HepG2 (cell line): ENCODE measurements at regions not wholly inside any gene's neighbourhood (a gene's known extent, or its start where the extent isn't known, plus 50 kb on each side); places are given as distances from the start of the nearest gene placed in this dataset.

ENCODE experiments used
- ATAC-seq: fragments of 200-7000 bp; cut with Tn5 transposase; 3 replicates; pipeline ENCODE4 v1.9.1; 2020; ENCODE audit warnings: mild to moderate bottlenecking, moderate library complexity
- BruUV-seq: library from RNA; stranded (reverse); fragments of 400-500 nt; replicated peaks from 2 replicates; lab custom pipeline; 2021; lab: Mats Ljungman, UMichigan
- CTCF ChIA-PET: fragments of 300-600 bp; formaldehyde crosslinking; extraction: SDS; loops from one replicate; lab custom pipeline; 2021; ENCODE audit warnings: low total read pairs, inconsistent platforms, low intra/inter-chr PET ratio; lab: Yijun Ruan, JAX
- POLR2A ChIA-PET: fragments of 350-600 bp; sonication (Branson Sonifier 250); formaldehyde crosslinking; loops from one replicate; lab custom pipeline; 2020; ENCODE audit warnings: antibody characterized with exemption, inconsistent platforms; lab: Yijun Ruan, JAX
- DNase-seq: peaks from one replicate; pipeline ENCODE4 v3.0.0-alpha.2; 2015; ENCODE audit warnings: low spot score
- FAIRE-seq: peaks from 3 replicates; lab custom pipeline; 2011; peaks lifted over from hg19 to GRCh38; lab: Jason Lieb, UNC
- H2AFZ ChIP-seq: one replicate; pipeline ENCODE4 v1.6.1; 2011; ENCODE audit warnings: low read length, inconsistent platforms
- H3K27ac ChIP-seq: fragments of 300-600 bp; 3 replicates; pipeline ENCODE4 v1.8.0; 2011; ENCODE audit warnings: mixed run types, mild to moderate bottlenecking, mixed read lengths, low read length, inconsistent platforms; ENCODE audit not compliant: insufficient read depth; ENCODE audit errors: extremely low read length
- H3K27me3 ChIP-seq, 2 experiments: fragments of 200-600 bp in 1 of 2; 2 replicates in 1 of 2; 3 replicates in 1 of 2; pipeline versions ENCODE4 v1.6.0 to v1.8.0; 2011; ENCODE audit warnings: low read length in 2 of 2, mild to moderate bottlenecking in 2 of 2, moderate library complexity in 2 of 2, inconsistent platforms in 1 of 2; ENCODE audit not compliant: insufficient read depth in 2 of 2, control insufficient read depth in 1 of 2
- H3K36me3 ChIP-seq, 2 experiments: fragments of 200-600 bp in 1 of 2; replicated peaks in 1 of 2; 2 replicates in 1 of 2; 3 replicates in 1 of 2; pipeline versions ENCODE4 v1.5.1 to v1.8.0; 2011; ENCODE audit warnings: low read length in 2 of 2, inconsistent platforms in 1 of 2; ENCODE audit not compliant: insufficient read depth in 2 of 2, control insufficient read depth in 1 of 2
- H3K4me1 ChIP-seq: 2 replicates; pipeline ENCODE4 v1.5.1; 2012; ENCODE audit warnings: low read length, inconsistent platforms; ENCODE audit not compliant: insufficient read depth
- H3K4me2 ChIP-seq: 2 replicates; pipeline ENCODE4 v1.6.0; 2011; ENCODE audit warnings: low read depth, low read length, inconsistent platforms
- H3K4me3 ChIP-seq, 3 experiments: fragments of 200-600 bp in 1 of 3; sonication (generic), shearing (Covaris generic) in 1 of 3; replicated peaks in 1 of 3; 2 replicates each; pipeline ENCODE4 v1.5.1; 2011 to 2016; ENCODE audit warnings: low read length in 3 of 3, inconsistent platforms in 2 of 3, low read depth in 2 of 3, mild to moderate bottlenecking in 2 of 3, control low read depth in 1 of 3, mixed read lengths in 1 of 3; ENCODE audit not compliant: insufficient read depth in 1 of 3
- H3K79me2 ChIP-seq: one replicate; pipeline ENCODE4 v1.6.1; 2011; ENCODE audit warnings: low read length, inconsistent platforms; ENCODE audit not compliant: insufficient read depth
- H3K9ac ChIP-seq: 2 replicates; pipeline ENCODE4 v1.6.0; 2011; ENCODE audit warnings: mild to moderate bottlenecking, low read depth, low read length, inconsistent platforms; ENCODE audit not compliant: insufficient read depth
- H3K9me3 ChIP-seq: 2 replicates; pipeline ENCODE4 v1.5.1; 2012; ENCODE audit warnings: mild to moderate bottlenecking, low read length
- H4K20me1 ChIP-seq: 2 replicates; pipeline ENCODE4 v1.6.0; 2011; ENCODE audit warnings: inconsistent platforms, mild to moderate bottlenecking, low read length, moderate library complexity; ENCODE audit not compliant: insufficient read depth
- ATF1 ChIP-seq: IDR thresholded peaks from 2 replicates; pipeline ENCODE4 v1.6.1; 2016; ENCODE audit warnings: mild to moderate bottlenecking, control low read depth
- CERS6 ChIP-seq: sonication (generic); formaldehyde crosslinking; IDR thresholded peaks from 2 replicates; pipeline ENCODE4 v1.5.0; 2020; ENCODE audit warnings: missing genetic modification reagents
- CREM ChIP-seq, 2 experiments: sonication (generic) in 1 of 2; formaldehyde crosslinking in 1 of 2; IDR thresholded peaks; 2 replicates each; pipeline versions ENCODE4 v1.4.0 to v1.6.1; 2016 to 2020; ENCODE audit warnings: antibody characterized with exemption in 1 of 2, mild to moderate bottlenecking in 1 of 2, missing genetic modification reagents in 1 of 2
- FOXP1 ChIP-seq, 2 experiments: fragments of 450-650 bp in 1 of 2; IDR thresholded peaks; 2 replicates each; pipeline ENCODE4 v1.6.1; 2017 to 2018; ENCODE audit warnings: antibody characterized with exemption in 1 of 2
- GLI4 ChIP-seq: sonication (generic); formaldehyde crosslinking; IDR thresholded peaks from 2 replicates; pipeline ENCODE4 v1.5.1; 2020; ENCODE audit warnings: missing genetic modification reagents, mild to moderate bottlenecking, moderate library complexity, borderline replicate concordance
- HOMEZ ChIP-seq: IDR thresholded peaks from 2 replicates; pipeline ENCODE4 v1.6.1; 2016; ENCODE audit warnings: low read depth
- JUN ChIP-seq: sonication (generic); formaldehyde crosslinking; IDR thresholded peaks from 2 replicates; pipeline ENCODE4 v1.4.0; 2020; ENCODE audit warnings: mild to moderate bottlenecking, missing genetic modification reagents
- KMT2B ChIP-seq: IDR thresholded peaks from 2 replicates; pipeline ENCODE4 v1.6.1; 2016; ENCODE audit warnings: missing genetic modification reagents, missing compliant biosample characterization
- RBAK ChIP-seq: sonication (generic); formaldehyde crosslinking; IDR thresholded peaks from 2 replicates; pipeline ENCODE4 v1.5.1; 2020; ENCODE audit warnings: mild to moderate bottlenecking, missing genetic modification reagents
- RNF2 ChIP-seq: fragments of 450-650 bp; conservative IDR thresholded peaks from 2 replicates; pipeline ENCODE4 v1.6.1; 2016; ENCODE audit warnings: low read depth
- SAP130 ChIP-seq: IDR thresholded peaks from 2 replicates; pipeline ENCODE4 v1.6.1; 2016; ENCODE audit warnings: low read depth
- SNRNP70 ChIP-seq: fragments of 200-400 bp; formaldehyde crosslinking; IDR thresholded peaks from 2 replicates; pipeline ENCODE4 v1.6.1; 2017; ENCODE audit warnings: mild to moderate bottlenecking, low read depth, low read length, moderate library complexity
- TFE3 ChIP-seq: IDR thresholded peaks from 2 replicates; pipeline ENCODE4 v1.6.1; 2016
- ZBTB34 ChIP-seq: sonication (generic); formaldehyde crosslinking; IDR thresholded peaks from 2 replicates; pipeline ENCODE4 v1.8.0; 2022; ENCODE audit warnings: mild to moderate bottlenecking, missing genetic modification reagents
- ZFP41 ChIP-seq: sonication (generic); formaldehyde crosslinking; IDR thresholded peaks from 2 replicates; pipeline ENCODE4 v1.4.0; 2020; ENCODE audit warnings: mild to moderate bottlenecking, missing genetic modification reagents, borderline replicate concordance
- ZKSCAN5 ChIP-seq: sonication (generic); formaldehyde crosslinking; IDR thresholded peaks from 2 replicates; pipeline ENCODE4 v1.5.1; 2020; ENCODE audit warnings: mild to moderate bottlenecking, missing genetic modification reagents
- ZNF329 ChIP-seq: sonication (generic); formaldehyde crosslinking; IDR thresholded peaks from 2 replicates; pipeline ENCODE4 v1.9.0; 2021; ENCODE audit warnings: low read depth, mild to moderate bottlenecking, missing genetic modification reagents
- ZNF629 ChIP-seq: sonication (generic); formaldehyde crosslinking; conservative IDR thresholded peaks from 2 replicates; pipeline ENCODE4 v1.5.0; 2020; ENCODE audit warnings: missing genetic modification reagents
- ZNF720 ChIP-seq: sonication (generic); formaldehyde crosslinking; IDR thresholded peaks from 2 replicates; pipeline ENCODE4 v1.4.0; 2020; ENCODE audit warnings: missing genetic modification reagents
- WGBS: methylation state at CpG from one replicate; pipeline ENCODE4 v1.1.6; 2017; ENCODE audit warnings: low lambda C conversion rate; 5-methylcytosine and 5-hydroxymethylcytosine counted together
- in situ Hi-C: cut with HindIII; loops from 2 replicates; pipeline ENCODE4 v1.10.0; 2017; ENCODE audit warnings: low pct_unique_long_range_greater_than_20kb; ENCODE audit not compliant: extremely low pct_ligation_motif_present
- intact Hi-C: fragments of 100-400 bp; cut with micrococcal nuclease; formaldehyde crosslinking; loops from one replicate; pipeline ENCODE4 v1.10.0; 2022; ENCODE audit not compliant: unreplicated experiment

- peak overlapping the region in 1 of 3 experiments; percentile 11; a peak in 1 of 6 replicates for H3K4me3 ChIP-seq
- ATAC-seq (peak; percentile 98), FAIRE-seq (peak; percentile 72), DNase-seq (peak; percentile 76)
- no peaks in the 10 kb centered on the region for H3K36me3 ChIP-seq
- H3K79me2 ChIP-seq = no peaks in the 10 kb centered on the region
- no peak overlapping the region; the same call in 1 of the 2 replicates for H3K9ac ChIP-seq
- intact Hi-C loops (no loop called here), in situ Hi-C loops (no loop called here)
- H3K27me3 ChIP-seq = no peaks in the 10 kb centered on the region
- ChIA-PET CTCF (no interaction called here), POLR2A (interaction anchor here (1.0 to 3.6 kb wide), 6 partner anchors 11 to 58 kb away, joined by 3 to 39 read pairs (median 4); no protein-coding TSS in a partner anchor)
- H2AFZ ChIP-seq = peak overlapping the region; percentile 18
- H3K27ac ChIP-seq = no peak overlapping the region
- BruUV-seq = no TSS peak
- 23% methylated on average over 7 of the region's 7 CpGs for WGBS
- no peaks in the 10 kb centered on the region for H4K20me1 ChIP-seq
- H3K9me3 ChIP-seq = no peaks in the 10 kb centered on the region
- peaks cover 53% of the 10 kb centered on the region for H3K4me1 ChIP-seq
- peak overlapping the region; percentile 41 for H3K4me2 ChIP-seq
- peak; percentile 32; the same call in 1 of the 2 replicates for TF ChIP-seq ZNF629 (CRISPR knock-in tag)
- TF ChIP-seq FOXP1 (IDR thresholded peaks at IDR 0.05) = no peak
- TF ChIP-seq FOXP1 (CRISPR knock-in tag; IDR thresholded peaks at IDR 0.05) = 0 out of 2 replicates have a peak, but pooled peaks have one; percentile 40
- peak; percentile 71 for TF ChIP-seq HOMEZ (CRISPR knock-in tag)
- no peak for TF ChIP-seq SNRNP70
- 0 out of 2 replicates have a peak, but pooled peaks have one; percentile 25 for TF ChIP-seq ZBTB34 (CRISPR knock-in tag)
- no peak for TF ChIP-seq KMT2B
- no peak for TF ChIP-seq ZNF720 (CRISPR knock-in tag)
- TF ChIP-seq CREM (IDR thresholded peaks at IDR 0.05) = no peak
- no peak for TF ChIP-seq CREM (CRISPR knock-in tag; IDR thresholded peaks at IDR 0.05)
- no peak for TF ChIP-seq JUN
- TF ChIP-seq GLI4 (CRISPR knock-in tag) = no peak
- TF ChIP-seq TFE3 (CRISPR knock-in tag) = 0 out of 2 replicates have a peak, but pooled peaks have one; percentile 38
- no peak for TF ChIP-seq ZFP41 (CRISPR knock-in tag)
- no peak for TF ChIP-seq RNF2
- TF ChIP-seq ZKSCAN5 (CRISPR knock-in tag) = no peak
- TF ChIP-seq ATF1 (CRISPR knock-in tag) = no peak
- no peak for TF ChIP-seq CERS6 (CRISPR knock-in tag)
- TF ChIP-seq ZNF329 (CRISPR knock-in tag) = no peak
- TF ChIP-seq SAP130 (CRISPR knock-in tag) = peak; percentile 59; the same call in 1 of the 2 replicates
- no peak for TF ChIP-seq RBAK (CRISPR knock-in tag)
Observed at GRCh38 chr2:100767810-100768806, 51.8 kb upstream of the NPAS2 start.
